ENCODE measurements at regions not wholly inside any gene's neighbourhood (a gene's known extent, or its start where the extent isn't known, plus 50 kb on each side); places are given as distances from the start of the nearest gene placed in this dataset.

DNA sequence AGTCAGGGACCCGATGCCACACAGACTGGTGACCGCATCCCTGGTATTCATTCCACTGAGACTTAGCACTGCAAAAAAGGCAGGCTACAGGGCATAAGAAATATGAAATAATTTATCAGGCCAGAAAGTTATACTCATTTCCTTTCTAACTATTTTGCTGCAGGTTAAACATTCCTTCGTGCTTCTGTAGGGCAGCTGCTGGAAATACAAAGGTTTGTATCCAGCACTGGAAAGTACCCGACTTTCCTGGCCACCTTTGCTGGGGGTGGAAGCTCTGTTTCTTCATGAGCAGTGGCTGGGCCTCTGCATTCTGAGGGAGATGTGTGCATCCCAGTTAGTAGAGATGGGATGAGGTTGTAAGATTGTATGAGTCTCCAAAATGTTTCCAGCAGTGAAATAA, 478.6 kb upstream of the WWC1 start:
- no peak overlapping the region for H3K4me2 ChIP-seq (ENCODE audit: unreplicated experiment)
- no peak overlapping the region for H3K4me3 ChIP-seq
- peaks cover 50% of the 10 kb centered on the region for H3K4me1 ChIP-seq (ENCODE audit: insufficient read depth)
- no peaks in the 10 kb centered on the region for H3K9me3 ChIP-seq (ENCODE audit: low read depth)
- 0 out of 2 replicates have a peak, but pooled peaks cover 6% of the 10 kb centered on the region for H3K36me3 ChIP-seq (ENCODE audit: low read depth)
- TF ChIP-seq EZH2phosphoT487 (IDR thresholded peaks at IDR 0.05; ENCODE audit: insufficient read depth, low read depth) (no peak), EZH2 (IDR thresholded peaks at IDR 0.05; ENCODE audit: insufficient read depth, poor library complexity, severe bottlenecking) (no peak)
- in situ Hi-C loops (cut with MboI) = loop anchor here (10.0 kb wide), 1 partner anchor 88 kb away; no protein-coding TSS in a partner anchor
- no peaks in the 10 kb centered on the region for H3K9me2 ChIP-seq (ENCODE audit: insufficient read depth)
- H2AFZ ChIP-seq = no peak overlapping the region
- peaks cover 57% of the 10 kb centered on the region for H3K79me2 ChIP-seq (ENCODE audit: insufficient read depth)
- H3F3A ChIP-seq (ENCODE audit: insufficient read depth) = peaks cover 41% of the 10 kb centered on the region
- no peak for DNase-seq
- 77 to 80% methylated on average over 4 of the region's 4 CpGs for WGBS, 2 experiments (ENCODE audit: low coverage in 1 of 2, low lambda C conversion rate in 2 of 2, missing lambda C conversion rate in 2 of 2)
- H3K27ac ChIP-seq = no peak overlapping the region
- H3K27me3 ChIP-seq (replicated peaks; ENCODE audit: insufficient read depth) = no peaks in the 10 kb centered on the region
- no peak overlapping the region for H3K9ac ChIP-seq
- no peaks in the 10 kb centered on the region for H4K20me1 ChIP-seq (ENCODE audit: insufficient read depth)

DNA sequence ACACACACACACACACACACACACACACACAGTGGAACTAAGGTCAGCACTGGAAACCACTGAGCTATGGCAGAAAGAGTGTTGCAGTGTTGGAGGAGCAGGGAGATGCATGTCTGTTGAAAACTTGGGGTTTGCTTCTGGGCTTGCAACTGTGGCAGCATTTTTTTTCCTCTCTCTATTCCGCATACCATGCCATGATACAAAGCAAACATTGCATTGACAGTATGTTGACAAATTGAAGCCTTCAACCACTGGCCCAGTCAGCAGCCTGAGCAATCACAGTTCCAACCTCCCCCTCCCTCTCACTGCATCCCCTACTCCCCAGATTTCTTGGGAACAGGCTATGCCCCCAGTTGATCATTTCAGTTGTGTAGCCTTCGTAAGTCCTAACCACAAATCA, 478.1 kb upstream of the WWC1 start:
- TF ChIP-seq EZH2phosphoT487 (IDR thresholded peaks at IDR 0.05; ENCODE audit: insufficient read depth, low read depth) (no peak), EZH2 (IDR thresholded peaks at IDR 0.05; ENCODE audit: insufficient read depth, poor library complexity, severe bottlenecking) (no peak)
- no peak for DNase-seq
- Histone ChIP-seq H4K20me1 (ENCODE audit: insufficient read depth) (no peaks in the 10 kb centered on the region), H3K9me3 (ENCODE audit: low read depth) (no peaks in the 10 kb centered on the region), H3K4me3 (no peak overlapping the region), H3K4me2 (ENCODE audit: unreplicated experiment) (peak overlapping the region; percentile 44), H3F3A (ENCODE audit: insufficient read depth) (peaks cover 41% of the 10 kb centered on the region), H3K27ac (peak overlapping the region; percentile 77; the same call in 1 of the 2 replicates), H3K4me1 (ENCODE audit: insufficient read depth) (peaks cover 50% of the 10 kb centered on the region), H3K79me2 (ENCODE audit: insufficient read depth) (peaks cover 58% of the 10 kb centered on the region), H3K9ac (peak overlapping the region; percentile 61; the same call in 1 of the 2 replicates), H3K9me2 (ENCODE audit: insufficient read depth) (no peaks in the 10 kb centered on the region), H2AFZ (no peak overlapping the region), H3K27me3 (replicated peaks; ENCODE audit: insufficient read depth) (no peaks in the 10 kb centered on the region), H3K36me3 (ENCODE audit: low read depth) (0 out of 2 replicates have a peak, but pooled peaks cover 6% of the 10 kb centered on the region)
- 76 to 87% methylated on average over 2 of the region's 2 CpGs for WGBS, 2 experiments (ENCODE audit: low coverage in 1 of 2, low lambda C conversion rate in 2 of 2, missing lambda C conversion rate in 2 of 2)
- in situ Hi-C loops (cut with MboI) = loop anchor here (10.0 kb wide), 1 partner anchor 89 kb away; no protein-coding TSS in a partner anchor

DNA sequence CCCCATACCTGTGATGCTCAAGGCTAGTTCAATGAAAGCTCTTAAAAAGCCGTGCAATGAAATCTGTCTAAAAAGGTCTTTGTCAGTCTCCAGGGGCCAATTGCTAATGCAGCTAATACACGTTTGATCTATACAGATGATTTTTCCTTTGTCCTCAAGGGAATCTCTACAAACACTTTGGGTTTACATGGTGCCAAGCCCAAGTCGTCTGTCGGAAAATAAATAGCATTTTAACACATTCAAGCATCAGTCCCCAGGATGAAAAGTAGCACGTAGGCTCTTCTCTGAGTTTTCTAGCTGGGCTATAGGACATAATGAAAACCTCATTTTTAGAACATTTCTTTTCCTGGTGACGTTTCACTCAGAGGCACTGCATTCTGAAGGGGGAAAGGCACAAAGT, 477.4 kb upstream of the WWC1 start:
- H3K4me3 ChIP-seq = no peak overlapping the region
- H3K4me1 ChIP-seq (ENCODE audit: insufficient read depth) = peaks cover 51% of the 10 kb centered on the region
- H3K9ac ChIP-seq = peak overlapping the region; percentile 61
- no peaks in the 10 kb centered on the region for H3K9me2 ChIP-seq (ENCODE audit: insufficient read depth)
- H3K27me3 ChIP-seq (replicated peaks; ENCODE audit: insufficient read depth) = no peaks in the 10 kb centered on the region
- no peaks in the 10 kb centered on the region for H3K9me3 ChIP-seq (ENCODE audit: low read depth)
- H3K27ac ChIP-seq = peak overlapping the region; percentile 77
- peaks cover 41% of the 10 kb centered on the region for H3F3A ChIP-seq (ENCODE audit: insufficient read depth)
- H3K4me2 ChIP-seq (ENCODE audit: unreplicated experiment) = peak overlapping the region; percentile 44
- DNase-seq = peak; percentile 21
- no peak overlapping the region for H2AFZ ChIP-seq
- no peaks in the 10 kb centered on the region for H4K20me1 ChIP-seq (ENCODE audit: insufficient read depth)
- in situ Hi-C loops (cut with MboI) = loop anchor here (10.0 kb wide), 1 partner anchor 89 kb away; no protein-coding TSS in a partner anchor
- TF ChIP-seq EZH2 (IDR thresholded peaks at IDR 0.05; ENCODE audit: insufficient read depth, poor library complexity, severe bottlenecking) (no peak), EZH2phosphoT487 (IDR thresholded peaks at IDR 0.05; ENCODE audit: insufficient read depth, low read depth) (no peak)
- 46 to 48% methylated on average over 6 of the region's 6 CpGs for WGBS, 2 experiments (ENCODE audit: low coverage in 1 of 2, low lambda C conversion rate in 2 of 2, missing lambda C conversion rate in 2 of 2)
- H3K36me3 ChIP-seq (ENCODE audit: low read depth) = 0 out of 2 replicates have a peak, but pooled peaks cover 6% of the 10 kb centered on the region
- peaks cover 60% of the 10 kb centered on the region for H3K79me2 ChIP-seq (ENCODE audit: insufficient read depth)

DNA sequence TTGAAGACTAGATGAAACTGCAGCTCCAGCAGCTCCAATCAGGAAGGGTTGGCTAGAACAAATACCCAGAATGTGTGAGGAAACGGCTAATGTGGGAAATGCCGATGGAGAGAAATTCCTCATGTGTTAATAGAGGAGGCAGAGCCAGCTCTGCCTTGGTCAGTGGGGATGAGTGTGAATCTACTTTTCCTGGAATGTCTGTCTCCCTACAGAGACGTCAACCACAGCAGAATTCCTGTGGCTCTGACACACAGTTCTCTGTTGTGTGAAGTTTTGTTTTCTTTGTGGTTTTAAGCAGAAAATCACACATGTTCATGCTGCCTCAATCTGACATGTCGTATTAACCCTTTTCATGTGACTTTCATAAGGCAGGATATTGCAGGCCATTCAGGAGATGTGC, 476.6 kb upstream of the WWC1 start:
- peaks cover 59% of the 10 kb centered on the region for H3K4me1 ChIP-seq (ENCODE audit: insufficient read depth)
- no peak overlapping the region for H2AFZ ChIP-seq
- H3K9ac ChIP-seq = peak overlapping the region; percentile 68
- no peaks in the 10 kb centered on the region for H3K9me2 ChIP-seq (ENCODE audit: insufficient read depth)
- WGBS, 2 experiments (ENCODE audit: low coverage in 1 of 2, low lambda C conversion rate in 2 of 2, missing lambda C conversion rate in 2 of 2) = 0 to 2% methylated on average over 4 of the region's 4 CpGs
- in situ Hi-C loops (cut with MboI) = loop anchor here (10.0 kb wide), 1 partner anchor 90 kb away; no protein-coding TSS in a partner anchor
- peaks cover 63% of the 10 kb centered on the region for H3K79me2 ChIP-seq (ENCODE audit: insufficient read depth)
- TF ChIP-seq EZH2phosphoT487 (IDR thresholded peaks at IDR 0.05; ENCODE audit: insufficient read depth, low read depth) (peak; percentile 80; the same call in 1 of the 2 replicates), EZH2 (IDR thresholded peaks at IDR 0.05; ENCODE audit: insufficient read depth, poor library complexity, severe bottlenecking) (no peak)
- no peak overlapping the region for H3K4me3 ChIP-seq
- peaks cover 38% of the 10 kb centered on the region for H3F3A ChIP-seq (ENCODE audit: insufficient read depth)
- peak overlapping the region; percentile 91 for H3K27ac ChIP-seq
- H4K20me1 ChIP-seq (ENCODE audit: insufficient read depth) = no peaks in the 10 kb centered on the region
- no peaks in the 10 kb centered on the region for H3K9me3 ChIP-seq (ENCODE audit: low read depth)
- no peaks in the 10 kb centered on the region for H3K27me3 ChIP-seq (replicated peaks; ENCODE audit: insufficient read depth)
- DNase-seq = peak; percentile 97
- no peaks in the 10 kb centered on the region for H3K36me3 ChIP-seq (ENCODE audit: low read depth)
- peak overlapping the region; percentile 44 for H3K4me2 ChIP-seq (ENCODE audit: unreplicated experiment)
